ENCODE measurements at regions not wholly inside any gene's neighbourhood (a gene's known extent, or its start where the extent isn't known, plus 50 kb on each side); places are given as distances from the start of the nearest gene placed in this dataset.

DNA sequence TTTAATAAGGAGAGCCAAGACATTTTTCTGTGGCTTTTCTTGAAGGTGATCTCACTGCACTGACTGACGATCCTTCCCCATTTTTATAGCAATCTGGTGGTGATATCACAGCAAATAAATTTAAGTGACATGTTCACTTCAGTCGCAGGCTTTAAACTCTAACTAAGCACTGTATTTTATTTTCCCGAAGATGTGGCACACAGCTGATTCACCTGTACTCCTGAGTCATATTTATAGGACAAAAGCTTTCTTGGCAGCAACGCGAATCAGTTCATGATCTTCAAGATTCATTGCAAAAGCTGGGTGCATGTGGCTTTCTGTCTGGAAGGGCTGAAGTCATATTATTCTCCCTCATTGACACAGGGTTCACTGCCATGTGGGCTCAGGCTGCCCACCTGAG, 79.8 kb upstream of the TUNAR start:
- TF ChIP-seq, protein P1, sequence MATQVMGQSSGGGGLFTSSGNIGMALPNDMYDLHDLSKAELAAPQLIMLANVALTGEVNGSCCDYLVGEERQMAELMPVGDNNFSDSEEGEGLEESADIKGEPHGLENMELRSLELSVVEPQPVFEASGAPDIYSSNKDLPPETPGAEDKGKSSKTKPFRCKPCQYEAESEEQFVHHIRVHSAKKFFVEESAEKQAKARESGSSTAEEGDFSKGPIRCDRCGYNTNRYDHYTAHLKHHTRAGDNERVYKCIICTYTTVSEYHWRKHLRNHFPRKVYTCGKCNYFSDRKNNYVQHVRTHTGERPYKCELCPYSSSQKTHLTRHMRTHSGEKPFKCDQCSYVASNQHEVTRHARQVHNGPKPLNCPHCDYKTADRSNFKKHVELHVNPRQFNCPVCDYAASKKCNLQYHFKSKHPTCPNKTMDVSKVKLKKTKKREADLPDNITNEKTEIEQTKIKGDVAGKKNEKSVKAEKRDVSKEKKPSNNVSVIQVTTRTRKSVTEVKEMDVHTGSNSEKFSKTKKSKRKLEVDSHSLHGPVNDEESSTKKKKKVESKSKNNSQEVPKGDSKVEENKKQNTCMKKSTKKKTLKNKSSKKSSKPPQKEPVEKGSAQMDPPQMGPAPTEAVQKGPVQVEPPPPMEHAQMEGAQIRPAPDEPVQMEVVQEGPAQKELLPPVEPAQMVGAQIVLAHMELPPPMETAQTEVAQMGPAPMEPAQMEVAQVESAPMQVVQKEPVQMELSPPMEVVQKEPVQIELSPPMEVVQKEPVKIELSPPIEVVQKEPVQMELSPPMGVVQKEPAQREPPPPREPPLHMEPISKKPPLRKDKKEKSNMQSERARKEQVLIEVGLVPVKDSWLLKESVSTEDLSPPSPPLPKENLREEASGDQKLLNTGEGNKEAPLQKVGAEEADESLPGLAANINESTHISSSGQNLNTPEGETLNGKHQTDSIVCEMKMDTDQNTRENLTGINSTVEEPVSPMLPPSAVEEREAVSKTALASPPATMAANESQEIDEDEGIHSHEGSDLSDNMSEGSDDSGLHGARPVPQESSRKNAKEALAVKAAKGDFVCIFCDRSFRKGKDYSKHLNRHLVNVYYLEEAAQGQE (IDR thresholded peaks at IDR 0.05; ENCODE audit: insufficient read depth in 1 of 2, low read depth in 2 of 2, low read length in 2 of 2), result no peak
- TF ChIP-seq SIN3A (IDR thresholded peaks at IDR 0.05; ENCODE audit: borderline replicate concordance, insufficient read depth, low read length), result no peak
